Inflammatory macrophage (primary cell): ENCODE measurements at regions not wholly inside any gene's neighbourhood (a gene's known extent, or its start where the extent isn't known, plus 50 kb on each side); places are given as distances from the start of the nearest gene placed in this dataset.
A peak's percentile ranks its signal among the peaks of the same experiment; 100 is the strongest.

Experiments
- DNase-seq, 2 donors: peaks; one replicate each; pipeline ENCODE4 v3.0.0-alpha.2; 2020 to 2022

GRCh38 chr5:72007336-72008111, 99.8 kb upstream of the MAP1B start:
- DNase-seq = no peak

DNA sequence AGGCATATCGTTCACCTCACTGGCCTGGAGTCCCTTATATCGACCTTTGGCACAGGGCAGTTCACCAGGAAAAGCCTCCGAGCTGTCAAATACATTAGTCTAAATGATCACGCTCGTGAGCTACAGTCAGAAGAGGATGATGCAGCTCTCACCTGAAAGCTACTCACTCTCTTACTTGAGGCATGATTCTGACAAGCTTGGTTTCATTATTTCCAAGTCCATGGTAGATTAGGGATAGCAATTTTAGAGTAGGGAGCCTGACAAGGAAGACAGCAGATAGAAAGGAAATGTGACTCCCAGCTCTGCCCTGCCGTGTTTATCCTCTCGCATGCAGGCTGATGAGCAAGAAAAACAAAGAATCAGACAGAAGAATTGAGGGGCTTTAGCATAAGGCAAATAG, 98.0 kb upstream of the MAP1B start:
- DNase-seq = no peak

- DNase-seq = no peak
Measured at GRCh38 chr5:72010430-72010829, 96.8 kb upstream of the MAP1B start.

- DNase-seq = no peak
Measured at GRCh38 chr5:72012906-72013305, 94.4 kb upstream of the MAP1B start.

GRCh38 chr5:72013766-72014624, 93.3 kb upstream of the MAP1B start:
- DNase-seq = no peak

DNA sequence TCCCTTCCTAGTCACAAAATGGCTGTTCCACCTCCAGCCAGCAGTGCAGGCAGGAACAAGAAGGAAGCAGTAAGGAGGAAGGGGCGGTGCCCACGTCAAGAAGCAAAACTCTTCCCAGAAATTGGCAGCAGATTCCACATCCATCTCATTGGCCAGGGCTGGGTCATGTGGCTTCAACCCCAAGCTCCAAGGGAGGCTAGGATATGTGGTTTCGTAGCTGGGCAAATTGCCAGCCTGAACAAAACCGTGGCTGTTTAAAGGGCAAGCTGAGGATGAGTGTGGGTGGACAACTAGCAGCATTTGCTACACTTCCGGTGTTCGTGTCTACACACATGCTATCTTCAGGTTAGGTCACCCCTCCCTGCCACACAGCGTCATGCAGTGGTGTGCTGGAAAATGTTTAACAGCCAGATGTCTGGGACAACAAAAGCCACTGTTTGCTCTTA, 92.1 kb upstream of the MAP1B start:
- no peak for DNase-seq

DNA sequence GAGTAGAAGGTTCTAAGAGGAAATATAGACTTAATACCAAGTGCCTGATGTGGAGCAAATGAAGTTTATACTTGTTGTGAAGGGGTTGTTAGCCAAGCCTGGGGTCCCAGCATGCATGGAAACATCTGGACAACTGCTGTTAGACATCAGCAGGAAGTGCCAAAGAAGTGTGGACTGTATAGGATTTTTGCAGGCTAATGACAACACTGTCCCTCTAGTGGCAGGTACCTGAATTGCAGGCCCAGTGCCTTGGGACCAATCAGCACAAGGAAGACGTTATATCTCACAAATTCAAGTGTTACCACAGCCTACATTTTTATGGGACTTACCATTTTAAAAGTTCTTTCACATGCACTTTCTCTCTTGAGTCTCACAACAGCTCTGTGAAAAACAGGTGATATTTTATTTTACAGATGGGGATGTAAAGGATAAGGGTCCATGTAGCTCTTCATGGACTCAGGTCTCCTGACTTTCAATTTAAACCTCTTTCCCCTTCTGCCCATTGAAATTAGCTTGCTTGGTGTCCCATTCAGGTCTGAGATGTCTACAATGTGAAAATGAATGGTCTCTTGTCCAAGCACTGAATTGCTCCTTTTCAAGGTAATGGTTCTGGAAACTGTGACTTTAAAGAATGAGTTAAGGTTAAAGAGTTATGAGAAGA, 89.0 kb upstream of the MAP1B start:
- DNase-seq = peak; percentile 50 to 70

DNA sequence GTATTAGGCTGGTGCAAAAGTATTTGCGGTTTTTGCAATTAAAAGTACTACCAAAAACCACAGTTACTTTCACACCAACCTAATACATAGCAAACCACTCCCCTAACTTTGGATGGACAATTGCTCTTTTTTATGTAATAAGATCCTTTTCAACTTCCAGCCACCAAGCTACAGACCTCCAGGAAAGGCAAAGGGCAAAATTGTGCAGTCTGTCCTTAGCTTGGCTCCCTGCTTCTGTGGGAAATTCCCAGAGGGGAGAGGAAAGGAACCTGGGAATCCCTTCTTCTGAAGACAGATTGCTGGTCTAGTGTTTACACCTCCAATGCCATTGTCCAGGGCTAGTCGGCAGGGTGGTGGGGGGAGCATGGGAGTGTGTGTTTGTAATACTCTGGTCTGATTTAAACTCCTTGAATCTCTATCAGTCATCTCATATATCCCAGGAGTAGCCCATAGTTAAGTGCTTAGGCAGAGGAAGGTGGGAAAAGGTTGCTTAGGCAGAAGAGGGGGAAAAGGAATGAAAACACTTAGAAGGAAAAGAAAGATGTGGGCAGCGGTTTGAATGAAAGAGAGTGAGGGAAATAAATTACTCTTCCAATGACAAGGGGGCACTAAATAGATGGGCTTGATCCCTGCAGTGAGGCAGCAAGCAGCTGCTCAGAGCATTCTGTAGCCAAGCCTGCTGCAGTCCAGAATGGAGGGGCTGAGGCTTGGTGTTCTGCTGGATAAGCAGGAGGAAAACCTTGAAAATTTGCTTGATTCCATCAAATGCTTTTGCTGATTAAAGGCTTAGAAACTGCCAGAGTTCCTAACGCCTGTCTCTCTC, 86.9 kb upstream of the MAP1B start:
- no peak for DNase-seq

DNA sequence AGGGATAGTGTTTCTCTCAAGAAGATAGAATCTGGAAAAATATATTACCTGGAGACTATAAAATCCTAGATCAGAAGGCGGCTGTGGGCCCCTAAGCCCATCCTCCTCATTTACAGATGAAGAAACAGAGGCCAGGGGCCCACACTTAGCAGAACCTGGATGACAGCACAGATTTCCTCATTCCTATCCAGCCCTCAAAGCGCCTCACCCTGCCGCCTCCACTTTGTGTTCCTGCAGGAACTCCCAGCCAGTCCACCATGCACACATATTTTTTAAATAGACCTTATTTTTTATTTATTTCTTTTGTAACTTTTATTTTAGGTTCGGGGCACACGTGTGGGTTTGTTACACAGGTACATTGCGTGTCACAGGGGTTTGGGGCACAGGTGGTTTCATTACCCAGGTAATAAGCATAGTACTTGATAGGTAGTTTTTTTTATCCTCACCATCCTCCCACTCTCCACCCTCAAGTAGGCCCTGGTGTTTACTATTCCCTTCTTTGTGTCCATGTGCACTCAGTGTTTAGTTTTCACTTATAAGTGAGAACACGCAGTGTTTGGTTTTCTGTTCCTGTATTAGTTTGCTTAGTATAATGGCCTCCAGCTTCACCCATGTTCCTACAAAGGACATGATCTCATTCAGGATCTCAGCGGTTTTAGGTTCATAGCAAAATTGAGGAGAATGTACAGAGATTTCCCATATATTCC, 85.5 kb upstream of the MAP1B start:
- no peak for DNase-seq

DNA sequence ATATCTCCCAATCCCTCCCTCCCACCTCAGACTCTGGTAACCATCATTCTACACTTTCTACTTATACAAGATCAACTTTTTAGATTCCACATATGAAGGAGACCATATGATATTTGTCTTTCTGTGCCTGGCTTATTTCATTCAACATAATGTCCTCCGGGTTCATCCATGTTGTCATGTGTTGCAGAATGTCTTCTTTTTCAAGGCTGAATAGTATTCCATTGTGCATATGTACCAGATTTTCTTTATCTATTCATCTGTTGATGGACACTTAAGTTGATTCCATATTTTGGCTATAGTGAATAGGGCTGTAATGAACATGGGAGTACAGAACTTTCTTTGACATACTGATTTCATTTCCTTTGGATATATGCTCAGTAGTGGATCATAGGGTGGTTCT, 78.9 kb upstream of the MAP1B start:
- DNase-seq = no peak

DNA sequence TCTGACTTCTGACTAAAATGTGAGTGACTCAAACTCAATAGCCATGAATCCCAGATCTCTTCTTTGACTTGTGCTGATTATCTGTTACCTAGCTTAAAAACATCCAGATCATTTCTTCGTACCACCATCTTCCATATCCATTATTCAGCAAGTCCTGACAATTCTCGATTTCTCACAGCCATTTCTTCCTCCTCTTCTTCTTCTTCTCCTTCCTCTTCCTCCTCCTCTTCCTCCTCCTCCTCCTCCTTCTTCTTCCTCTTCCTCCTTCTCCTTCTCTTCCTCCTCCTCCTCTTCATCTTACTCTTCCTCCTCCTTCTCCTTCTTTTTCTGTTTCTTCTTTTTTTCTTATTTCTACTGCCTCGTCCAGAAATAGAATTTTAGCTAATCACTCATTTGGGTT, 77.0 kb upstream of the MAP1B start:
- no peak for DNase-seq

DNA sequence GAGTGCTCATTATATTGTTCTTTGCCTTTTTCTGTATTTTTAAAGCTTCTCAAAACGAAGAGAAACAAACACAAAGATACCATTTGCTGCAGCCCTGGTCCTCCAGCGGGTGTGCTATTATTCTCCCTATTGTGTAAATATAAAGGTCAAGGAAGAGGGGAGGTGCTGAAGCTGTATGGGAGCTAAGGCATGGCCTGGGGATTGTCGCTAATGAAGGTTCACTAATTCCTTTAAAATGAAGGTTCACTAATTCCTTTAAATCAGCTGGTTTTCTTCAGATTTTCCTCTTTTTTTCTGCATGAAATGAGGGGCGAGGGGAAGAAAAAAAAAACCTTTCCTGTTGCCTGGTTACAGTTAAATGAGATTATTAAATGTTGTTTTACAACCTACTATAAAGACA, 74.5 kb upstream of the MAP1B start:
- no peak for DNase-seq

- DNase-seq = no peak
Measured at GRCh38 chr5:72034770-72035169, 72.5 kb upstream of the MAP1B start.

DNA sequence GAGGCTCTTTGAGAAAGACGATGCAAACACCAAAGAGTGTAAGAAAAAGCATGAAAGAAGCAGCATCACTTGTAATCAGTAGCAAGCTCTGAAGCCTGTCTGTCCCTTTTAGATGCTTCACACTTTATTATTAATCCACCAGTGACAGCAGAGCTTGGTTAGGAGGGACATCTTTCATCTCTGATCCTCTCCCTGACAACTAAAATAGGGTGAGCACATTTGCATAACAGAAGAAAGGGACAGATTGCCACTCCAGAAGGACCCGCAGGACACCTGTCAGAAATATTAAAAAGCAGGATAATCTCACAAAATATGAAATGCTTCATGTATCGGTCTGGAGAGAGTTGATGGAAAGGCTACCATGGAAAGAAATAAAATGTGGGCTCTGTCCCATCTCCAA, 71.4 kb upstream of the MAP1B start:
- DNase-seq = no peak

GRCh38 chr5:72036951-72037350, 70.3 kb upstream of the MAP1B start:
- no peak for DNase-seq

GRCh38 chr5:72040513-72040912, 66.8 kb upstream of the MAP1B start:
- DNase-seq = no peak

DNA sequence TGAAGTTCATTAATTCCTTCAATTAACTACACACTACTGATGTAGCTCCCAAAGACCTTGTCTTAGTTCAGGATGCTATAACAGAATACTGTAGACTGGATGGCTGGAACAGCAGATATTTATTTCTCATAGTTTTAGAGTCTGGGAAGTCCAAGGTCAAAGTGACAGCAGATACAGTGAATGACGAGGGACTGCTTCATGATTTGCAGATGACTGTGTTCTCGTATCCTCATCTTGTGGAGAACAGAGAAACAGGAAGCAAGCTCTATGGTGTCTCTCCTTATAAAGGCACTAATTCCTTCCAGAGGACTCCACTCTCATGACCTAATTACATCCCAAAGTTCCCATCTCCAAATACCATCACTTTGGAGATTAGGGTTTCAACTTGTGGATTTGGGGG, 65.6 kb upstream of the MAP1B start:
- no peak for DNase-seq

- no peak for DNase-seq
Measured at GRCh38 chr5:72042097-72042496, 65.2 kb upstream of the MAP1B start.

GRCh38 chr5:72045692-72046091, 61.6 kb upstream of the MAP1B start:
- no peak for DNase-seq

GRCh38 chr5:72046106-72046505, 61.2 kb upstream of the MAP1B start:
- DNase-seq = no peak

DNA sequence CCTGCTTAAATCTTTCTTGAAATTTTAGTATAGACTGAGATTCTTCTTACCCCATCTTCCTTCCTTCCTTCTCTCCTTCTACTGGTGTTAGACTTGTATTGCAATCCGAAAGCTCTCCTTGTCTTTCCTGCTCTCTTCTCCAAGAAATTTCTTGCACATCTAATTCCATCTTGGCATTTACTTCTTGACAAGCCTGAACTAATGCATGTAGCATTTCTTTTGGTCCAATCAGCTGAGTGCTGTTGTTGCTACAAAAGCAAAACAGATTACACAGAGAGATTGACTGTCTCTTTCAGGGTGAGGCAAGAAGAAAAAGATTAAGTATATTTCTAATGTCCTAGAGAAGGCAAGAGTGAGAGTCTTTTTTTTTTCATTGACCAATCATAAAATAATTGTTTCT, 51.6 kb upstream of the MAP1B start:
- no peak for DNase-seq
